HPDE6-E6E7 (cell line): ENCODE measurements at regions not wholly inside any gene's neighbourhood (a gene's known extent, or its start where the extent isn't known, plus 50 kb on each side); places are given as distances from the start of the nearest gene placed in this dataset.
A peak's percentile ranks its signal among the peaks of the same experiment; 100 is the strongest.

Source experiments
- DNase-seq: peaks from one replicate; pipeline ENCODE4 v3.0.0; 2011; ENCODE audit warnings: missing footprints; ENCODE audit errors: extremely low spot score

DNA sequence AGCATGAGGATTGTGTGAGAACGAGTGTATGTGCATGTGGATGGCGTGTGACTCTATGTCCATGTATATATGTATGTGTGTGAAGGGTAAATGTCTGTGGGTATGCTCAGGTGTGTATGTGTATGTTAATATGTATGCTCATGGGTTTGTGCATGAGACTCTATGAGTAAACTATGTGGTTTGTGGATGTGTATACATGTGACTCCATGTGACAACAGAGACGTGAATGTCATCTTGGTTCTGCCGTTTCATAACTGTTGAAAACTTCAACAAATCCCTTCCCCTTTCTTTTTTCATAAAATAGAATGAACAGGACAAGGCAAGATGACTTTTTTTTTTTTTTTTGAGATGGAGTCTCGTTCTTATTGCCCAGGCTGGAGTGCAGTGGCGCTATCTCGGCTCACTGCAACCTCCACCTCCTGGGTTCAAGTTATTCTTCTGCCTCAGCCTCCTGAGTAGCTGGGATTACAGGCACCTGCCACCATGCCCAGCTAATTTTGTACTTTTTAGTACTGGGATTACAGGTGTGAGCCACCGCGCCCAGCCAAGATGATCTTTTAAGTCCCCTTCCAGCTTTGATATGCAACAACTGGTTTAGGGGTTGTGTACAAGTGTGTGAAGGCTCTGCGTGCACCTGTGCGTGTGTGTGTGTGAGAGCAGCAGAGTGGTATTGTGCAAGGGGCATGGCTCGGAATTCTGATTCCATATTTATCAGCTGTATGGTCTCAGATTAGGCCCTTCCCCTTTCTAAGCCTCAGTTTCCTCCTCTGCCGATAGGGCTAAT, 106.3 kb downstream of the EBNA1BP2 start:
- no peak for DNase-seq

DNA sequence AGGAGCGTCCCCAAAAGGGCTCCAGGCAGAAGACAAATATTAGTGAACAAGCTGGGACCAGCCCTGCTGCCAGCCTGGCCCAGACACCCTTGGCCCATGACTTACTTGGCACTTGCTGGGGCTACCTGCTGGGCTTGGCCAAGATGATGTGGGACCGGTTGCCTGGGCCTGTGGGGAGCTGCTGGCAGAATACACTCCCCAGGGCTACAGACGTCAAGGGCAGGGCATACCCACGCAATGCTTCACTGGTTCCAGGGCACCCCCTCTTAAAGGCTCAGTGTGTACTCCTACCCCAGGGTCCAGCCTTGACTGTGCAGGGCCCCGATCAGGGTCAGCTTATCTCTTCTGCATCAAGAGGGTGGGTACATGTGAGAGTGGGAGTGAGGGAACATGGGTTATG, 106.5 kb upstream of the SLC2A1 start:
- DNase-seq: no peak

DNA sequence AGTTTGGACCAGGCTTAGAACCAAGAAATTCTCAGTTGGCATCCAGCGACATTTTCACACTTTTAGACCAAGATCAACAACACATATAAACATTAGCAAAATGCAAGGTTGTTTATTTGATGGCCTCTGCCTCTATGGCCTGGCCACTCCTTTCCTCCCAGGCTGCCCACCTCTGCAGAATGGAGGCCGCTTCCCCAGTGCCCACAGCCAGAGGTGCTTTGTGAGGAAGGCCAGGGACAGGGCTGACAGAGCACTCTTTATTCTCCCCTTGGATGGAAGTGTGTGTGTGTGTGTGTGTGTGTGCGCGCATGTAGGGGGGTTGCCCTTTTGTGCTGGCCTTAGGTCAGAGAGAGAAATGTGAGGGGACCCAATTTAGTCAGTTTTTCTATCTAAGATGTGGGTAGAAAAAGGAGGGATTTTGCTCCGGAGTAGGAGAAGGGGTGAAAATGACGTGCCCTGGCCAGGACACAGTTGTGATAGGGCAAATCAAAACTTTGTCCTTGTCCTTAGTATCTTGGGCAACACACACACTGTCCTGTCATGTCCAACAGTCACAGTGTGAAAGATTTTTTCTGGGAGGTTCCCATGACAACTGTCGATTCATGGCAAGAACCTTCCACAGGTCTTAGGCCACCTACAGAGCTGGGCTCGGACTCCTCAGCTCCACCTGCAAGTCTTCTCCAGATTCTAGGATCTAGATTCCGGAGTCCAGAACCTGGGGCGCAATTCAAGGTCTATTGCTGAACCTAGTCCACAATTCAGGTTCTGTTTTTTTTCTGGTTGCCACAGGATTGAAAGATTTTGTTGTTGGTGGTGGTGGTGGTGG, 104.9 kb upstream of the SLC2A1 start:
- DNase-seq: no peak

GRCh38 chr1:43062527-43063095, 103.9 kb upstream of the SLC2A1 start:
- DNase-seq: no peak

GRCh38 chr1:43061757-43062156, 103.1 kb upstream of the SLC2A1 start:
- no peak for DNase-seq

DNA sequence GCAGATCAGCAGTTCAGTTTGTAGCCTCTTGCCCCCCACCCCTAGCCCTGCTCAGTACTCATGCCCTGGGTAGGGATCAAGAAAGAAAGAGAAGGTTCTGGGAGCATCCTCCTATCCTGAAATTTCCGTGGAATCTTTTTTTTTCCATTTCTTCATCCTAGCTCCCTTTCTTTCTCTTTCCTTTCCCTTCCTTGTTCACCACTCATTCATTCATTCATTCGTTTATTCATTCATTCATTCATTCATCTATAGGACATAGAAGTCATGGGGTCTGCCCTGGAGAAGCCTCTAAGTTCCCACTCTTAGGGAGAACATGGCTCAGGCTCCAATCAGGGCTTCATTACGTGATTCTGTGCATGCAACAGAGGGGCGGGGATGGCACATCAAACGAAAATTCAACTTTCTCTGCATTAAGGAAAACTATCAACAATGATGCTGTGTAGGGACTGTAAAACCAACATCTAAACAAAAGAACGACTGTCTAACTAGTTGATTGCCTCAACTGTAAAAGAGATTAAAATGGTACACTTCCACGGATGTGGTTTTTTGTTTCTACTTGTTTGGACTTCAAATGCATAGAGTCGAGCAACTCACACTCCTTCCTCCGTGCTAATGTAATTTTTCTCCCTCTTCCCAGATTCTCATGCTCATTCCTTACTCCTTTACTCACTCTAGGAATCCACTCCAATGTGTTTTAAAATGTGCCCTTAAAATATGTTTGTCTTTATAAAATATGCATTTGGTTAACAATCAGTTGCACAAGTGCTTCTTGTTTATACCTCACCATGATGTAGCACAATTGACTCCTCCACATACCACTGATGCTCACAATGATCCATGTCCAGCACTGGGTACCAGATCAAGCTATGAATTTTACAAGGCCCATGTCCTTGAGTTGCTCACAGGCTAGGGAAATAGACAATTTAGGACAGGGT, 101.2 kb upstream of the SLC2A1 start:
- no peak for DNase-seq

GRCh38 chr1:43058545-43059360, 100.1 kb upstream of the SLC2A1 start:
- peak; percentile 69 for DNase-seq

DNA sequence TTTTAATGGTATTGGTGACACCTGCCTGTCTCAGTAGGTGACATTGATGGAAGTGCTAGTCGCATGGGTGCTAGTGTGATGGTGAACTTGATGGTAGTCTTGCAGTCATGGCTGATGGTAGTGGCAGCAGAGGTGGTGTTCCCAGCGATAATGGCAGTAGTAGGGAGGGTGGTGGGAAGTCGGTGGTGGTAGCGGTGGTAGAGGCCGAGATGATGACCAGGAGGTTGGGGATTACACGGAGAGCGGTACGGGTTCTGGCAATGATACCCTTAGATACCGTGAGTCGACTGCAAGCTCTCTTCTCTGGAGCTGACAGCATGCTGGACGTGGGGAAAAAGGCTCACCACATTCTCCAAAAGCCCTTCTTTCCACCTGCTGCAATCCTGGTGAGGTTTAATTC, 99.4 kb upstream of the SLC2A1 start:
- DNase-seq: no peak

DNA sequence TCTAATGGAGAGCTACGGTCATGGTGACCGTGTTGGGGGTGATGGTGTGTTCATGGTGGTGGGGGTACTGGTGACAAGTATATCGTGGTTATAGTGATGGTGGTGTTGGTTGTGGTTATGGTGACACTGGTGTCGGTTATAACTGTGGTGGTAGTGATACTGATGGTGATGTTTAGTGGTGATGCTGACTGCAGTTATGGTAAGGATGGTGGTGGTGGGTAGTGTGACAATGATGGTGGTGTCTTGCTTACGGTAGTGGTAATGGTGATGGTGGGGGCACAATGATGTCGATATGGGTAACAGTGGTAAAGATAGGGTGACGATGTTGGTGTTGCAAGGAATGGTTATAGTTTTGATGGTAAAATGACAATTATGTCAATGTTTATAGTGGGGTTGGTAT, 98.9 kb upstream of the SLC2A1 start:
- no peak for DNase-seq

- DNase-seq: no peak
Observed at GRCh38 chr1:43056981-43057391, 98.3 kb upstream of the SLC2A1 start.

DNA sequence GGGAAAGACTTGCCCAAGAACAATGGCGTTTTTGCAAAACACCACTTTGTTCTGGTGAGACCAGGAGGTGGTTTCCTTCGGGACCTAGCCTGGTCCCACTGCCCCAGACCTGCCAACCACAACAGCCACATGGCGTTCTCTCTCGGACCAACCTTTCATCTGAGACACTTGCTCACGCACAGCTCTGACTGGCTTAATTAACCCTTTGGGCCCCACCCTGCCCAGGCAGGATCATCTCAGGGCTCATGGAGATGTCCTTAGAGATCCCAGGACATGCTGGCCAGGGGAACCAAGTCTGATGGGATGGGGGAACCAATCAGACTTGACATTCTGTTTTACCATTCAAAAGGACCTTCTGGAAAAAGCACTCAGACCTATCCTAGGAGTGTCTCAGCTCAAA, 97.8 kb upstream of the SLC2A1 start:
- DNase-seq: no peak

GRCh38 chr1:43054961-43055360, 96.3 kb upstream of the SLC2A1 start:
- no peak for DNase-seq

DNA sequence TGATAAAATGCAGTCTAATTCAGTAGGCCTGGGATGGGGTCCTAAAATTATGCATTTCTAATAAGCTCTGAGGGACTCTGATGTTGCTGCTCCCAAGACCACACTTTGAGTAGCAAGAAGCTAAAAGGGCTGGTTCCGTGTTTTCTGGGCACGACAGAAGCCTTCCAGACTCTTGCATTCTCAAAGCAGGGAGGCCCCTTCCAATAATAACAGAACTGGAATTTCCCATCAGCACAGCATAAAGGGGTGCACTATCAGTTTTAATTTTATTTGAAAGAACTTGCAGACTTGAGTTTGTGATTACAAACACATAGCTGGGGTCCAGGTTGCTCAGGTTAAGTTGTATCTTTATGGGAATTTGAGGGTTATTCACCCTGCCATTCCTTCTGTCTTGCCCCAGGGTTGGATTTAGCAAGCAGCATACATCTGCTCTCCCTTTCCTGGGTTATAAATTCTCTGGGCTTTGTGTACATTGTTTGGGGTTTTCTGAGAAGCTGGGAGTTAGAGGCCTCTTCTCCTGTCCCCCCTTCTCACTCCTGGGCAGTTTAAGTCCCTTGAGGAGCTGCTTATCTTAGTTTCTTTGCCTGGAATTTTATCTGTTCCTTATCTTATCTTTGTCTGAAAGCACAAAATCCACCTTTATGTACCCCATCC, 94.2 kb upstream of the SLC2A1 start:
- DNase-seq: no peak

GRCh38 chr1:43052322-43052721, 93.7 kb upstream of the SLC2A1 start:
- no peak for DNase-seq

DNA sequence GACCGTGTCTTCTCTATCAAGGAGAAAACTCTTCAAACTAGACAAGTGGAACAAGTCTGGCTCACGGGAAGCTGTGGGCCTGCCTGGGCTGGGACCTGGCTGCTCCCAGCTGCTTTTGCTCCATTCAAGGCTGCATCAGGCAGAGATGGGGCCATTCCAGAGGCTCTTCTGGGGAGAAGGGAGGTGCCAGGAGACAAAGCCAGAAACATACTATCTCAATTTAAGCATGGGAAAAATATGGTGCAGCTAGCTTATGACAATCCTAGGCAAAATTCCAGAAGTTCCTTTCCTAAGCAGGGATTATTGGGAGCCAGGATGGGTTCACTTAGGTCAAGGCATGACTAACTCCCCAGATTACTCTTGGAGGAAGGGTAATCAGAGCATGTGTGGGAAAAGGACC, 90.8 kb upstream of the SLC2A1 start:
- DNase-seq: no peak

DNA sequence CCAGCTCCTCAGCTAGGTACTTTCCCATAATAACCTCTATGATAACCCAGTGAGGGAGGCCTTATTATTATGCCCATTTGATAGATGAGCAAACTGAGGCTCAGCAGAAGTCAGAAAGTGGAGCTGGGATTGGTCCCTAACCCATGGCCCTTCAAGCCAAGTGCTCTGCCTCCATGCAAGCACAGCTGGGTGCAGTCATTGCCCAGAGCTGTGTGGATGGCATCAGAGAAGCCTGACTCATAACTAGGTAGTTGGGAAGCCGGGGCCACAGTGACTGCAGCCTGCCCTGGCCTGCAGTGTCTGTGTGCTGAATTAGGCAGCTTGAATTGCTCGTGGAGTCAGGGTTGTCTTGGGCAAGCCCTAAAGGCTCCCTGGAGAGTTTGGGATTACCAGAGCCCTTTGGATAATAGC, 89.9 kb upstream of the SLC2A1 start:
- peak; percentile 83 for DNase-seq

- DNase-seq: no peak
Observed at GRCh38 chr1:43047135-43047534, 88.5 kb upstream of the SLC2A1 start.

DNA sequence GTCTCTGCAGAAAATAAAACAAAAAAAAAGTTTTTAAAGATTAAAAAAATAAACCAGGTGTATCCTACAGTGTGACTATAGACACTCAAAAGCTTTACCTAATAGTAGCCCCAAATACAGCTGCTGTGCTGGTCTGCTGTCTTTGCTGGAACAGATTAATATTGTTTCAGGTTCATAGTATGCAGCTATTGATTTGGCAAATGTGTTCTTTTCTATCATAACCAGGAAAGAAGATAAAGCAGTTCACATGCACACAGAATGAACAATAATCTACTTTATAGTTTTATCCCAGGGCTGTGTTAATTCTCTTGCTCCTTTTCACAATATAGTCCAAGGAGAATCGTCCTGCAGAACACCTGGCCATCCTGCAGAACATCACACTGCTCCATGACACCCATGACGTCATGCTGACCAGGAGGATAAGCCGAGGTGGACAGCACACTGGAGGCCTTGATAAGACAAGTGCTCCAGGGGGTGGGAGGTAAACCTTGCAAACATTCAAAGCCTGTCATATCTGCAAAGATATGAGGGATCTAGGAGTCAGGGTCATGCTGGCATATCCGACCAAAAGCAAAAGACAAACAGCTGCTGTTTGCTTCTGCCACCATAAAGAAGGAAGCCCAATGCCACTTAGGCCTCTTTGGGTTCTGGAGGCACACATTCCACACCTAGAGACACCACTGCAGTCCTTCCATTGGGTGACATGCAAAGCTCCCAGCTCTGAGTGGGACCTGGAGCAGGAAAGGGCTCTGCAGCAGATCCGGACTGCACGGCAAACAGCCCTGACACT, 86.1 kb upstream of the SLC2A1 start:
- no peak for DNase-seq

- DNase-seq: no peak
Observed at GRCh38 chr1:43043695-43044094, 85.0 kb upstream of the SLC2A1 start.
